ENCODE measurements at regions not wholly inside any gene's neighbourhood (a gene's known extent, or its start where the extent isn't known, plus 50 kb on each side); places are given as distances from the start of the nearest gene placed in this dataset.
"Not testable (repeated sequence)": the region's sequence is repeated elsewhere in the genome, so short reads cannot be mapped to it uniquely, and the experiment has no call there.

GRCh38 chr20:51943761-51944160 lies 141.4 kb upstream of the SALL4 start:
- Histone ChIP-seq H3K4me1 (ENCODE audit: insufficient read depth, insufficient read length) (no peaks in the 10 kb centered on the region), H3K27me3 (ENCODE audit: insufficient read depth, insufficient read length) (no peaks in the 10 kb centered on the region), H3K36me3 (ENCODE audit: insufficient read depth, insufficient read length, low read length) (no peaks in the 10 kb centered on the region), H3K4me3 (ENCODE audit: insufficient read length, low read depth) (no peak overlapping the region), H3K9ac (ENCODE audit: insufficient read length, low read depth) (no peak overlapping the region), H3K9me3 (ENCODE audit: insufficient read depth, low read length) (no peaks in the 10 kb centered on the region)
- no peak for DNase-seq (ENCODE audit: low read depth, low spot score)
- TF ChIP-seq SUZ12 (IDR thresholded peaks at IDR 0.05; ENCODE audit: extremely low read depth, insufficient read depth, insufficient read length) (no peak), ZNF274 (IDR thresholded peaks at IDR 0.05; ENCODE audit: low read depth, low read length) (no peak), YY1 (IDR thresholded peaks at IDR 0.05; ENCODE audit: insufficient read depth, insufficient read length) (no peak)

DNA sequence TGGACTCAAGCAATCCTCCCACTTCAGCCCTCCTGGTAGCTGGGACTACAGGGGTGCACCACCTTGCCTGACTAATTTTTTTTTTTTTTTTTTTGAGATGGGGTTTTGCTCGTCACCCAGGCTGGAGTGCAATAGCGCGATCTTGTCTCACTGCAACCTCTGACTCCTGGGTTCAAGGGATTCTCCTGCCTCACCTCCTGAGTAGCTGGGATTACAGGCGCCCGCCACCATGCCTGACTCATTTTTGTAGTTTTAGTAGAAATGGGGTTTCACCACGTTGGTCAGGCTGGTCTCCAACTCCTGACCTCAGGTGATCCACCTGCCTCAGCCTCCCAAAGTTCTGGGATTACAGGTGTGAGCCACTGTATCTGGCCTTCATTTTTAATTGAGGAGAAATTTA lies 141.0 kb upstream of the SALL4 start:
- not testable (repeated sequence) for H3K9ac ChIP-seq (ENCODE audit: insufficient read length, low read depth); H3K4me1 ChIP-seq (ENCODE audit: insufficient read depth, insufficient read length); H3K27me3 ChIP-seq (ENCODE audit: insufficient read depth, insufficient read length); H3K9me3 ChIP-seq (ENCODE audit: insufficient read depth, low read length); H3K4me3 ChIP-seq (ENCODE audit: insufficient read length, low read depth); H3K36me3 ChIP-seq (ENCODE audit: insufficient read depth, insufficient read length, low read length); DNase-seq (ENCODE audit: low read depth, low spot score)

- TF ChIP-seq SUZ12 (IDR thresholded peaks at IDR 0.05; ENCODE audit: extremely low read depth, insufficient read depth, insufficient read length) (no peak), YY1 (IDR thresholded peaks at IDR 0.05; ENCODE audit: insufficient read depth, insufficient read length) (no peak), ZNF274 (IDR thresholded peaks at IDR 0.05; ENCODE audit: low read depth, low read length) (no peak)
- no peak for DNase-seq (ENCODE audit: low read depth, low spot score)
- H3K9ac ChIP-seq (ENCODE audit: insufficient read length, low read depth) = no peak overlapping the region
- no peaks in the 10 kb centered on the region for H3K4me1 ChIP-seq (ENCODE audit: insufficient read depth, insufficient read length)
- no peaks in the 10 kb centered on the region for H3K9me3 ChIP-seq (ENCODE audit: insufficient read depth, low read length)
- H3K27me3 ChIP-seq (ENCODE audit: insufficient read depth, insufficient read length) = no peaks in the 10 kb centered on the region
- H3K36me3 ChIP-seq (ENCODE audit: insufficient read depth, insufficient read length, low read length) = no peaks in the 10 kb centered on the region
- H3K4me3 ChIP-seq (ENCODE audit: insufficient read length, low read depth) = no peak overlapping the region
Observed at GRCh38 chr20:51941503-51941902, 139.2 kb upstream of the SALL4 start.

DNA sequence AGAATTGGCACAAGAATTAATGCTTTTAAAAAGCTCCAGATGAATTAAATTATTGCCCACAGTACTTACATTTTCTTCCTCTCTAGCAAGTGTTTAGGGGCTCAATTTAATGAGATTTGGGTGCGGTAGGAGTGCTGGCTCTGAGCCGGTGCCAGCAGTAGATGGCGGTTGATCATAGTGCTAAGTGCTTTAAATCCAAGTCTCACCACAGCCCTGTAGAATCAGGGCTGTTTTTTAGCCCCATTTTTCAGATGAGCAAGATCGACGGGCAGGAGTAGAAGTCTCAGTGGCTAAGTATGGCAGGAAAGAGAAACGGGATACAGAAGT lies 136.9 kb upstream of the SALL4 start:
- Histone ChIP-seq H3K4me3 (ENCODE audit: insufficient read length, low read depth) (no peak overlapping the region), H3K36me3 (ENCODE audit: insufficient read depth, insufficient read length, low read length) (no peaks in the 10 kb centered on the region), H3K9ac (ENCODE audit: insufficient read length, low read depth) (no peak overlapping the region), H3K27me3 (ENCODE audit: insufficient read depth, insufficient read length) (no peaks in the 10 kb centered on the region), H3K9me3 (ENCODE audit: insufficient read depth, low read length) (no peaks in the 10 kb centered on the region), H3K4me1 (ENCODE audit: insufficient read depth, insufficient read length) (no peaks in the 10 kb centered on the region)
- TF ChIP-seq ZNF274 (IDR thresholded peaks at IDR 0.05; ENCODE audit: low read depth, low read length) = no peak
- no peak for DNase-seq (ENCODE audit: low read depth, low spot score)

- DNase-seq (ENCODE audit: low read depth, low spot score) = no peak
- H3K9me3 ChIP-seq (ENCODE audit: insufficient read depth, low read length) = no peaks in the 10 kb centered on the region
- H3K27me3 ChIP-seq (ENCODE audit: insufficient read depth, insufficient read length) = no peaks in the 10 kb centered on the region
- H3K36me3 ChIP-seq (ENCODE audit: insufficient read depth, insufficient read length, low read length) = no peaks in the 10 kb centered on the region
- no peak overlapping the region for H3K4me3 ChIP-seq (ENCODE audit: insufficient read length, low read depth)
- no peak overlapping the region for H3K9ac ChIP-seq (ENCODE audit: insufficient read length, low read depth)
- no peaks in the 10 kb centered on the region for H3K4me1 ChIP-seq (ENCODE audit: insufficient read depth, insufficient read length)
- no peak for TF ChIP-seq ZNF274 (IDR thresholded peaks at IDR 0.05; ENCODE audit: low read depth, low read length)
- TF ChIP-seq YY1 (IDR thresholded peaks at IDR 0.05; ENCODE audit: insufficient read depth, insufficient read length) = no peak
- TF ChIP-seq SUZ12 (IDR thresholded peaks at IDR 0.05; ENCODE audit: extremely low read depth, insufficient read depth, insufficient read length) = no peak
Observed at GRCh38 chr20:51938559-51939258, 136.4 kb upstream of the SALL4 start.

DNA sequence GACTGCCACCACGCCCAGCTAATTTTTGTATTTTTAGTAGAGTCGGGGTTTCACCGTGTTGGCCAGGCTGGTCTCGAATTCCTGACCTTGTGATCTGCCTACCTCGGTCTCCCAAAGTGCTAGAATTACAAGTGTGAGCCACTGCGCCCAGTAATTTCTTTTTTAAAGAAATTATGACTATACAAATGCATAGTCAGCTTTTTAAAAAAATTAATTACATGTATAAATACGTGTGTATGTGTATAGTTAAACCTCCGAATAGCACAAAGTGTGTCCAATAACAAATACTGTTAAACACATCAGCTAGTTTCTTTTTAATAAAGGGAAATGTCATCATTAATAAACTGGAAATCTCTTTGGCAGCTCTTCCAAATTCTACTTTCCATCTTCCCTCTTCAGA lies 135.5 kb upstream of the SALL4 start:
- TF ChIP-seq YY1 (IDR thresholded peaks at IDR 0.05; ENCODE audit: insufficient read depth, insufficient read length) (no peak), ZNF274 (IDR thresholded peaks at IDR 0.05; ENCODE audit: low read depth, low read length) (no peak), SUZ12 (IDR thresholded peaks at IDR 0.05; ENCODE audit: extremely low read depth, insufficient read depth, insufficient read length) (no peak)
- Histone ChIP-seq H3K36me3 (ENCODE audit: insufficient read depth, insufficient read length, low read length) (no peaks in the 10 kb centered on the region), H3K9me3 (ENCODE audit: insufficient read depth, low read length) (no peaks in the 10 kb centered on the region), H3K27me3 (ENCODE audit: insufficient read depth, insufficient read length) (no peaks in the 10 kb centered on the region), H3K4me1 (ENCODE audit: insufficient read depth, insufficient read length) (no peaks in the 10 kb centered on the region), H3K9ac (ENCODE audit: insufficient read length, low read depth) (no peak overlapping the region), H3K4me3 (ENCODE audit: insufficient read length, low read depth) (no peak overlapping the region)
- DNase-seq (ENCODE audit: low read depth, low spot score) = no peak

DNA sequence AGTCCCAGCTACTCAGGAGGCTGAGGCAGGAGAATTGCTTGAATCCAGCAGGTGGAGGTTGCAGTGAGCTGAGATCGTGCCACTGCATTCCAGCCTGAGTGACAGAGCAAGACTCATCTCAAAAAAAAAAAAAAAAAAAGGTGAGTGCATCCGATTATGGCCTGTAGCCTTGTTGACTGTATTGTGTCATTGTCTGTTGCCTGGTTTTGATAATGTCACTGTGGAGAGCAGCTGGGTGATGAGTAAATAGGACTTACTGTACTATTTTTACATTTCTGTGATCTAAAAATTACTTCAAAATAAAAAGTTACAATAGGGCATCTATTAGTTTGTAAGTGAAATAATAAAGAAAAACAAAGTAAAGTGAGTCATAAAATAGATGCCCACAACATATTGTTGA lies 134.1 kb upstream of the SALL4 start:
- TF ChIP-seq YY1 (IDR thresholded peaks at IDR 0.05; ENCODE audit: insufficient read depth, insufficient read length) (no peak), ZNF274 (IDR thresholded peaks at IDR 0.05; ENCODE audit: low read depth, low read length) (no peak), SUZ12 (IDR thresholded peaks at IDR 0.05; ENCODE audit: extremely low read depth, insufficient read depth, insufficient read length) (no peak)
- DNase-seq (ENCODE audit: low read depth, low spot score) = no peak
- no peaks in the 10 kb centered on the region for H3K9me3 ChIP-seq (ENCODE audit: insufficient read depth, low read length)
- no peak overlapping the region for H3K9ac ChIP-seq (ENCODE audit: insufficient read length, low read depth)
- no peaks in the 10 kb centered on the region for H3K27me3 ChIP-seq (ENCODE audit: insufficient read depth, insufficient read length)
- H3K4me1 ChIP-seq (ENCODE audit: insufficient read depth, insufficient read length) = no peaks in the 10 kb centered on the region
- H3K4me3 ChIP-seq (ENCODE audit: insufficient read length, low read depth) = no peak overlapping the region
- no peaks in the 10 kb centered on the region for H3K36me3 ChIP-seq (ENCODE audit: insufficient read depth, insufficient read length, low read length)

GRCh38 chr20:51935003-51935358 lies 132.7 kb upstream of the SALL4 start:
- TF ChIP-seq ZNF274 (IDR thresholded peaks at IDR 0.05; ENCODE audit: low read depth, low read length) = no peak
- no peak for TF ChIP-seq YY1 (IDR thresholded peaks at IDR 0.05; ENCODE audit: insufficient read depth, insufficient read length)
- TF ChIP-seq SUZ12 (IDR thresholded peaks at IDR 0.05; ENCODE audit: extremely low read depth, insufficient read depth, insufficient read length) = no peak
- Histone ChIP-seq H3K4me3 (ENCODE audit: insufficient read length, low read depth) (no peak overlapping the region), H3K4me1 (ENCODE audit: insufficient read depth, insufficient read length) (no peaks in the 10 kb centered on the region), H3K27me3 (ENCODE audit: insufficient read depth, insufficient read length) (no peaks in the 10 kb centered on the region), H3K9ac (ENCODE audit: insufficient read length, low read depth) (no peak overlapping the region), H3K9me3 (ENCODE audit: insufficient read depth, low read length) (no peaks in the 10 kb centered on the region), H3K36me3 (ENCODE audit: insufficient read depth, insufficient read length, low read length) (no peaks in the 10 kb centered on the region)
- DNase-seq (ENCODE audit: low read depth, low spot score) = no peak

Data from NT2/D1 (cell line).